ENCODE measurements at regions not wholly inside any gene's neighbourhood (a gene's known extent, or its start where the extent isn't known, plus 50 kb on each side); places are given as distances from the start of the nearest gene placed in this dataset.
"Not testable (repeated sequence)": the region's sequence is repeated elsewhere in the genome, so short reads cannot be mapped to it uniquely, and the experiment has no call there.

- ATAC-seq, result no peak
- TF ChIP-seq CTCF (IDR thresholded peaks at IDR 0.05), result no peak
- intact Hi-C loops (cut with DNase I), result no loop called here
- H3K27me3 ChIP-seq (ENCODE audit: low read depth), result no peaks in the 10 kb centered on the region
- no peak overlapping the region for H3K27ac ChIP-seq
- H3K36me3 ChIP-seq, result no peaks in the 10 kb centered on the region
- DNase-seq, result no peak
- no peak overlapping the region for H3K4me3 ChIP-seq
- H3K9me3 ChIP-seq, result no peaks in the 10 kb centered on the region
- H3K4me1 ChIP-seq, result no peaks in the 10 kb centered on the region
These were observed 489.4 kb upstream of the ZP4 start for GRCh38 chr1:238380167-238380566.

GRCh38 chr1:238379446-238379845, 488.7 kb upstream of the ZP4 start:
- DNase-seq; H3K27ac ChIP-seq; ATAC-seq; intact Hi-C loops (cut with DNase I); H3K9me3 ChIP-seq; H3K4me3 ChIP-seq; H3K4me1 ChIP-seq; H3K36me3 ChIP-seq; H3K27me3 ChIP-seq (ENCODE audit: low read depth): not testable (repeated sequence)

GRCh38 chr1:238377280-238377919, 486.7 kb upstream of the ZP4 start:
- intact Hi-C loops (cut with DNase I), result no loop called here
- no peaks in the 10 kb centered on the region for H3K27me3 ChIP-seq (ENCODE audit: low read depth)
- H3K4me3 ChIP-seq, result no peak overlapping the region
- H3K27ac ChIP-seq, result no peak overlapping the region
- no peak for DNase-seq
- H3K4me1 ChIP-seq, result no peaks in the 10 kb centered on the region
- H3K9me3 ChIP-seq, result no peaks in the 10 kb centered on the region
- no peak for ATAC-seq
- TF ChIP-seq CTCF (IDR thresholded peaks at IDR 0.05), result no peak
- no peaks in the 10 kb centered on the region for H3K36me3 ChIP-seq

- no peaks in the 10 kb centered on the region for H3K4me1 ChIP-seq
- TF ChIP-seq CTCF (IDR thresholded peaks at IDR 0.05), result no peak
- no peak for DNase-seq
- no peak overlapping the region for H3K27ac ChIP-seq
- no peaks in the 10 kb centered on the region for H3K27me3 ChIP-seq (ENCODE audit: low read depth)
- H3K4me3 ChIP-seq, result no peak overlapping the region
- no peak for ATAC-seq
- no peaks in the 10 kb centered on the region for H3K36me3 ChIP-seq
- intact Hi-C loops (cut with DNase I), result no loop called here
- no peaks in the 10 kb centered on the region for H3K9me3 ChIP-seq
These were observed 479.9 kb upstream of the ZP4 start for GRCh38 chr1:238370599-238370998.

GRCh38 chr1:238364214-238364892, 473.6 kb upstream of the ZP4 start:
- H3K27me3 ChIP-seq (ENCODE audit: low read depth), result no peaks in the 10 kb centered on the region
- no peak for DNase-seq

More at GRCh38 chr1:238364214-238364892, 473.6 kb upstream of the ZP4 start:
- H3K4me1 ChIP-seq, result no peaks in the 10 kb centered on the region
- no peak for ATAC-seq
- H3K4me3 ChIP-seq, result no peak overlapping the region
- no peak overlapping the region for H3K27ac ChIP-seq
- H3K36me3 ChIP-seq, result no peaks in the 10 kb centered on the region
- no peaks in the 10 kb centered on the region for H3K9me3 ChIP-seq
- no peak for TF ChIP-seq CTCF (IDR thresholded peaks at IDR 0.05)
- intact Hi-C loops (cut with DNase I), result no loop called here

Measured in lower lobe of right lung (tissue), 2 donors.